Adipocyte (in vitro differentiated cells): ENCODE measurements at regions not wholly inside any gene's neighbourhood (a gene's known extent, or its start where the extent isn't known, plus 50 kb on each side); places are given as distances from the start of the nearest gene placed in this dataset.

Source experiments
- DNase-seq: peaks from one replicate; pipeline ENCODE4 v3.0.0-alpha.2; 2015; ENCODE audit warnings: low read depth
- H3K27me3 ChIP-seq: replicated peaks from 2 replicates; pipeline ENCODE4 v1.7.0; 2013; ENCODE audit warnings: mild to moderate bottlenecking, low read length, moderate library complexity; ENCODE audit not compliant: control insufficient read depth, insufficient read depth
- H3K36me3 ChIP-seq: 2 replicates; pipeline ENCODE4 v1.7.0; 2013; ENCODE audit warnings: low read length, mild to moderate bottlenecking, moderate library complexity; ENCODE audit not compliant: control insufficient read depth, insufficient read depth, severe bottlenecking
- H3K4me1 ChIP-seq: 2 replicates; pipeline ENCODE4 v1.7.0; 2013; ENCODE audit warnings: mild to moderate bottlenecking, low read length, moderate library complexity; ENCODE audit not compliant: control insufficient read depth, insufficient read depth
- H3K4me3 ChIP-seq: 2 replicates; pipeline ENCODE4 v1.7.0; 2013; ENCODE audit warnings: mild to moderate bottlenecking, low read length, moderate library complexity
- H3K9ac ChIP-seq: 2 replicates; pipeline ENCODE4 v1.7.0; 2013; ENCODE audit warnings: mild to moderate bottlenecking, low read length, moderate library complexity
- H3K9me3 ChIP-seq: 2 replicates; pipeline ENCODE4 v1.7.0; 2013; ENCODE audit warnings: mild to moderate bottlenecking, low read length, moderate library complexity; ENCODE audit not compliant: control insufficient read depth

DNA sequence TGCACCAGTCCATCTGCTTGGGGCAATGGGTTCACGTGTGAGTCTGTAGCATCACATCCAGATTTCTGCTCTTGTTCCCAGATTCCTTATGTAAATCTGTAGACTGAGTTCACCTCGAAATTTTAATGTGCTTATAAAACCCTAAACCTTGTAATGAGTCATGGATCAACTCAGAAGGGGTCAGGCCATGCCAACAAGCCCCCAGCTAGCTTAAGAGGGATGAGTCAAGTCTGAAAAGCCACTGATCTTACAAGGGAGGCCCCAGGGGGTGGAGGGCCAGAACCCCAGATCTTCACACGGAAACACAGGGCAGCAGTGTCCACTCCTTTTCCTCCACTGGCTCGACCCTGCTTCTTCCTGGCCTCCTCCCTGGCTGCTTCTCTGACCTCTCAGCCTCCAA lies 399.1 kb upstream of the CDH5 start:
- Histone ChIP-seq H3K36me3 (no peaks in the 10 kb centered on the region), H3K4me3 (no peak overlapping the region), H3K27me3 (no peaks in the 10 kb centered on the region), H3K4me1 (no peaks in the 10 kb centered on the region), H3K9me3 (no peaks in the 10 kb centered on the region), H3K9ac (no peak overlapping the region)
- no peak for DNase-seq

GRCh38 chr16:65965628-65966027 lies 400.9 kb upstream of the CDH5 start:
- Histone ChIP-seq H3K27me3 (no peaks in the 10 kb centered on the region), H3K4me1 (no peaks in the 10 kb centered on the region), H3K36me3 (no peaks in the 10 kb centered on the region), H3K9ac (no peak overlapping the region), H3K9me3 (no peaks in the 10 kb centered on the region), H3K4me3 (no peak overlapping the region)
- no peak for DNase-seq

- no peak for DNase-seq
- Histone ChIP-seq H3K4me1 (peaks cover 4% of the 10 kb centered on the region), H3K27me3 (no peaks in the 10 kb centered on the region), H3K4me3 (no peak overlapping the region), H3K36me3 (no peaks in the 10 kb centered on the region), H3K9ac (no peak overlapping the region), H3K9me3 (no peaks in the 10 kb centered on the region)
Measured at GRCh38 chr16:65964752-65965151, 401.7 kb upstream of the CDH5 start.

DNA sequence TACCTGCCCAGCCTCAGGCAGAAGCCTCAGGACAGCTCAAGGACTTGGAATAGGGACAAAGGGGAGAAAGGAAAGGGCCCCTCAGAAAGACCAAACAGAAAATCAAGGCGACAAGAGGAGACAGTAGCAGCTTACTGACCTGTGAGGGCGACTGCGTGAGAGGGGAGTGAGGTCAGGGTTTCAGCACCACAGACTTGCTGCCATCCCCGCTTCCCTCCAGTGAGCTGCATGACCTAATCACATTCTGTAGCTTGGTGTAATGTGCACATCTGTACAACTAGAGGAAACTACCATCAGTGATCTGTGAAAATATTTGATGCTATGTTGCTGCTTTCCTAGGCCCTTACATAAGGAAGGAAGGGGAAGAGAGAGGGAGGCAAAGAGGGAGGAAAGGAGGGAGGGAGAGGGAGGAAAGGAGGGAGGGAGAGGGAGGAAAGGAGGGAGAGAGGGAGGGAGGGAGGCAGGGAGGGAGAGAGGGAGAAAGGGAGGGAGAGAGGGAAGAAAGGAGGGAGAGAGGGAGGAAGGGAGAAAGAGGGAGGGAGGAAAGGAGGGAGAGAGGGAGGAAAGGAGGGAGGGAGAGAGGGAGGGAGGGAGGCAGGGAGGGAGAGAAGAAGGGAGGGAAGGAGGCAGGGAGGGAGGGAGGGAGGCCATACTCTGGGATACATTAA lies 404.9 kb upstream of the CDH5 start:
- H3K27me3 ChIP-seq = no peaks in the 10 kb centered on the region
- H3K36me3 ChIP-seq = no peaks in the 10 kb centered on the region
- no peak overlapping the region for H3K9ac ChIP-seq
- peaks cover 9% of the 10 kb centered on the region for H3K4me1 ChIP-seq
- no peaks in the 10 kb centered on the region for H3K9me3 ChIP-seq
- H3K4me3 ChIP-seq = no peak overlapping the region
- no peak for DNase-seq

- Histone ChIP-seq H3K27me3 (no peaks in the 10 kb centered on the region), H3K4me1 (peaks cover 9% of the 10 kb centered on the region), H3K9me3 (no peaks in the 10 kb centered on the region), H3K36me3 (no peaks in the 10 kb centered on the region), H3K9ac (no peak overlapping the region), H3K4me3 (no peak overlapping the region)
- peak; percentile 55 for DNase-seq
Measured at GRCh38 chr16:65959983-65960382, 406.5 kb upstream of the CDH5 start.

DNA sequence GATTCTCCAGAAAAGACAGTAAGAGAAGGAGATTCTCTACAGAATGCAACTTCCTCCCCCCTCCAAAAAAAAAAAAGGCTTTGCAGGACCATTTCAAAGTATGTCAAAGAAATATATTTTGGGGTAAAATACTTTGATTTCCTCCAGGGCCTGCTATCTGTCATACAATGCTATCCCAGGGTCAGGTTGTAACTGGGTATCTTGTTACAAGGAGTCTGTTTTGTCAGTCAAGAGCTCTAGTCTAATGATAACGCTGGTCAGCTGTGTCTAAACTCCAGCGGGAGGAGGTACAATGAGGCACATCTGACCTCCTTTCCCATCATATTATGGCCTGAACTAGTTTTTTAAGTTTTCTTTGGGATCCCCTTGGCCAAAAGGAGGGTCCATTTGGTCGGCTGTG lies 408.4 kb upstream of the CDH5 start:
- no peak overlapping the region for H3K4me3 ChIP-seq
- peaks cover 9% of the 10 kb centered on the region for H3K4me1 ChIP-seq
- no peak for DNase-seq
- H3K9me3 ChIP-seq = no peaks in the 10 kb centered on the region
- no peak overlapping the region for H3K9ac ChIP-seq
- no peaks in the 10 kb centered on the region for H3K36me3 ChIP-seq
- no peaks in the 10 kb centered on the region for H3K27me3 ChIP-seq

GRCh38 chr16:65956100-65956499 lies 410.4 kb upstream of the CDH5 start:
- Histone ChIP-seq H3K27me3 (no peaks in the 10 kb centered on the region), H3K4me1 (peaks cover 9% of the 10 kb centered on the region), H3K9me3 (no peaks in the 10 kb centered on the region), H3K36me3 (no peaks in the 10 kb centered on the region), H3K9ac (no peak overlapping the region), H3K4me3 (no peak overlapping the region)
- no peak for DNase-seq

- peaks cover 1% of the 10 kb centered on the region for H3K4me1 ChIP-seq
- no peaks in the 10 kb centered on the region for H3K36me3 ChIP-seq
- H3K9ac ChIP-seq = no peak overlapping the region
- H3K27me3 ChIP-seq = no peaks in the 10 kb centered on the region
- no peaks in the 10 kb centered on the region for H3K9me3 ChIP-seq
- no peak overlapping the region for H3K4me3 ChIP-seq
- no peak for DNase-seq
Measured at GRCh38 chr16:65954446-65954845, 412.0 kb upstream of the CDH5 start.

DNA sequence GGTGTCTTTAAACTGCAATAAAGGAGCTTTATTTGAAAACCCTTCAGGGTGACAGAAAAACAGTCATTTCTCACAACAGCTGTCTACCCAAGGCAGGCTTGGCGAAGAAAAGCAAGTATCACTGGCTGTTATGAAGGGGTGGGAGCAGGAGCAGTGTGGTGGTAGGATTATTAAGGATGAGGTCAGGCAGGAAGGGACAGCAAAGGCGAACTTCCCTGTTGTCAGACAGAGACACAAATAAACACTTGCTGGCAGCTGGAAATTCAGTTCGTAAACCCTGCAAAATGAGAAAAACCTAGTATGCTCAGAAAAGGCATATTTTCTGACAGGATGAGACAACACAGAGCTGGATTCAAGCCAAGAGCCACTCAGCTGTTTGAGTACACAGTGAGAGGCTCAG lies 416.3 kb upstream of the CDH5 start:
- Histone ChIP-seq H3K27me3 (no peaks in the 10 kb centered on the region), H3K36me3 (no peaks in the 10 kb centered on the region), H3K9me3 (no peaks in the 10 kb centered on the region), H3K9ac (no peak overlapping the region), H3K4me1 (no peaks in the 10 kb centered on the region), H3K4me3 (no peak overlapping the region)
- no peak for DNase-seq

- no peak overlapping the region for H3K4me3 ChIP-seq
Measured at GRCh38 chr16:65948361-65948760, 418.1 kb upstream of the CDH5 start.

GRCh38 chr16:65947951-65948350 lies 418.5 kb upstream of the CDH5 start:
- DNase-seq = no peak
- no peaks in the 10 kb centered on the region for H3K36me3 ChIP-seq
- H3K4me1 ChIP-seq = no peaks in the 10 kb centered on the region
- no peaks in the 10 kb centered on the region for H3K9me3 ChIP-seq
- H3K27me3 ChIP-seq = no peaks in the 10 kb centered on the region
- H3K4me3 ChIP-seq = no peak overlapping the region
- H3K9ac ChIP-seq = no peak overlapping the region

More at GRCh38 chr16:65948361-65948760, 418.1 kb upstream of the CDH5 start:
- no peak for DNase-seq
- no peak overlapping the region for H3K9ac ChIP-seq
- H3K27me3 ChIP-seq = no peaks in the 10 kb centered on the region
- H3K4me1 ChIP-seq = no peaks in the 10 kb centered on the region
- no peaks in the 10 kb centered on the region for H3K9me3 ChIP-seq
- no peaks in the 10 kb centered on the region for H3K36me3 ChIP-seq

GRCh38 chr16:65945493-65945892 lies 421.0 kb upstream of the CDH5 start:
- Histone ChIP-seq H3K36me3 (no peaks in the 10 kb centered on the region), H3K4me1 (no peaks in the 10 kb centered on the region), H3K4me3 (no peak overlapping the region), H3K27me3 (no peaks in the 10 kb centered on the region), H3K9me3 (no peaks in the 10 kb centered on the region), H3K9ac (no peak overlapping the region)
- DNase-seq = no peak
